Caco-2 (cell line): ENCODE measurements at regions not wholly inside any gene's neighbourhood (a gene's known extent, or its start where the extent isn't known, plus 50 kb on each side); places are given as distances from the start of the nearest gene placed in this dataset.

Experiments used
- BruUV-seq: library from RNA; stranded (reverse); fragments of 400-500 nt; replicated peaks from 2 replicates; lab custom pipeline; 2021; lab: Mats Ljungman, UMichigan
- CTCF ChIA-PET: fragments of 300-600 bp; sonication (Branson Sonifier 250); formaldehyde crosslinking; loops from one replicate; lab custom pipeline; 2022; ENCODE audit warnings: antibody characterized with exemption; lab: Charles Lee
- POLR2A ChIA-PET: fragments of 300-600 bp; sonication (Branson Sonifier 250); formaldehyde crosslinking; loops from one replicate; lab custom pipeline; 2022; ENCODE audit warnings: antibody characterized with exemption; lab: Charles Lee
- DNase-seq, 2 experiments: peaks; one replicate each; pipeline versions ENCODE4 v3.0.0 to v3.0.0-alpha.2; 2020 to 2022
- H3K27me3 ChIP-seq: replicated peaks from 2 replicates; pipeline ENCODE4 v1.6.0; 2011; ENCODE audit warnings: low read length; ENCODE audit not compliant: control insufficient read depth, insufficient read depth
- H3K36me3 ChIP-seq: 2 replicates; pipeline ENCODE4 v1.5.1; 2011; ENCODE audit warnings: low read length; ENCODE audit not compliant: control insufficient read depth, insufficient read depth
- H3K4me1 ChIP-seq: fragments of 250-450 bp; sonication (Bioruptor Pico); 2 replicates; pipeline ENCODE4 v1.5.1; 2020; ENCODE audit warnings: mild to moderate bottlenecking
- H3K4me3 ChIP-seq: 2 replicates; pipeline ENCODE4 v1.5.1; 2011; ENCODE audit warnings: low read depth, mild to moderate bottlenecking, control low read depth, low read length
- H3K9me3 ChIP-seq: fragments of 250-450 bp; sonication (Bioruptor Pico); 2 replicates; pipeline ENCODE4 v1.5.1; 2020; ENCODE audit warnings: mild to moderate bottlenecking, moderate library complexity
- H3K27ac Mint-ChIP-seq: one replicate; pipeline ENCODE4 v1.8.0; 2022; ENCODE audit warnings: mixed read lengths; ENCODE audit not compliant: unreplicated experiment
- H3K27me3 Mint-ChIP-seq: one replicate; pipeline ENCODE4 v1.8.0; 2022; ENCODE audit warnings: mixed read lengths; ENCODE audit not compliant: insufficient read depth, unreplicated experiment
- H3K36me3 Mint-ChIP-seq: one replicate; pipeline ENCODE4 v1.8.0; 2022; ENCODE audit warnings: mild to moderate bottlenecking, mixed read lengths; ENCODE audit not compliant: insufficient read depth, unreplicated experiment
- H3K4me1 Mint-ChIP-seq: one replicate; pipeline ENCODE4 v1.8.0; 2022; ENCODE audit warnings: low read depth, mixed read lengths; ENCODE audit not compliant: unreplicated experiment
- H3K4me3 Mint-ChIP-seq: one replicate; pipeline ENCODE4 v1.8.0; 2022; ENCODE audit warnings: mild to moderate bottlenecking, moderate library complexity, mixed read lengths; ENCODE audit not compliant: unreplicated experiment
- H3K9me3 Mint-ChIP-seq: one replicate; pipeline ENCODE4 v1.8.0; 2022; ENCODE audit warnings: mixed read lengths; ENCODE audit not compliant: unreplicated experiment
- intact Hi-C: fragments of 100-400 bp; cut with micrococcal nuclease; formaldehyde crosslinking; loops from one replicate; pipeline ENCODE4 v1.10.0; 2022; ENCODE audit not compliant: unreplicated experiment
- TF ChIP-seq, protein P1 (sequence below), 2 experiments: fragments of 200-600 bp in 1 of 2; IDR thresholded peaks; 1 replicate in 1 of 2; 2 replicates in 1 of 2; pipeline versions ENCODE4 v1.5.1 to v1.8.0; 2011 to 2022; ENCODE audit warnings: antibody characterized with exemption in 1 of 2, control low read depth in 1 of 2, inconsistent platforms in 1 of 2, low read depth in 1 of 2, low read length in 1 of 2, mild to moderate bottlenecking in 1 of 2, moderate library complexity in 1 of 2; ENCODE audit not compliant: insufficient read depth in 1 of 2, severe bottlenecking in 1 of 2, unreplicated experiment in 1 of 2

- no peaks in the 10 kb centered on the region for H3K36me3 Mint-ChIP-seq
- DNase-seq: no peak
- ChIA-PET CTCF (interaction anchor here (1.0 kb wide), 1 partner anchor 204 kb away, joined by 4 read pairs; no protein-coding TSS in a partner anchor), POLR2A (no interaction called here)
- no peak overlapping the region for H3K4me3 ChIP-seq
- no peaks in the 10 kb centered on the region for H3K9me3 Mint-ChIP-seq
- H3K4me1 Mint-ChIP-seq: no peaks in the 10 kb centered on the region
- TF ChIP-seq, protein P1, sequence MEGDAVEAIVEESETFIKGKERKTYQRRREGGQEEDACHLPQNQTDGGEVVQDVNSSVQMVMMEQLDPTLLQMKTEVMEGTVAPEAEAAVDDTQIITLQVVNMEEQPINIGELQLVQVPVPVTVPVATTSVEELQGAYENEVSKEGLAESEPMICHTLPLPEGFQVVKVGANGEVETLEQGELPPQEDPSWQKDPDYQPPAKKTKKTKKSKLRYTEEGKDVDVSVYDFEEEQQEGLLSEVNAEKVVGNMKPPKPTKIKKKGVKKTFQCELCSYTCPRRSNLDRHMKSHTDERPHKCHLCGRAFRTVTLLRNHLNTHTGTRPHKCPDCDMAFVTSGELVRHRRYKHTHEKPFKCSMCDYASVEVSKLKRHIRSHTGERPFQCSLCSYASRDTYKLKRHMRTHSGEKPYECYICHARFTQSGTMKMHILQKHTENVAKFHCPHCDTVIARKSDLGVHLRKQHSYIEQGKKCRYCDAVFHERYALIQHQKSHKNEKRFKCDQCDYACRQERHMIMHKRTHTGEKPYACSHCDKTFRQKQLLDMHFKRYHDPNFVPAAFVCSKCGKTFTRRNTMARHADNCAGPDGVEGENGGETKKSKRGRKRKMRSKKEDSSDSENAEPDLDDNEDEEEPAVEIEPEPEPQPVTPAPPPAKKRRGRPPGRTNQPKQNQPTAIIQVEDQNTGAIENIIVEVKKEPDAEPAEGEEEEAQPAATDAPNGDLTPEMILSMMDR (IDR thresholded peaks at IDR 0.05; ENCODE audit: insufficient read depth in 1 of 2, low read depth in 1 of 2, low read length in 1 of 2, severe bottlenecking in 1 of 2, unreplicated experiment in 1 of 2): no peak
- H3K9me3 ChIP-seq: no peaks in the 10 kb centered on the region
- no peaks in the 10 kb centered on the region for H3K4me1 ChIP-seq
- no peak overlapping the region for H3K27ac Mint-ChIP-seq
- no peaks in the 10 kb centered on the region for H3K36me3 ChIP-seq
- H3K4me3 Mint-ChIP-seq: no peak overlapping the region
- no TSS peak for BruUV-seq
- no peaks in the 10 kb centered on the region; the same call in none of the 2 replicates for H3K27me3 ChIP-seq
- intact Hi-C loops: loop anchor here (10.0 kb wide), 1 partner anchor 507 kb away; no protein-coding TSS in a partner anchor
- peaks cover 16% of the 10 kb centered on the region for H3K27me3 Mint-ChIP-seq
Measured at GRCh38 chr11:112792070-112792469, 169.2 kb upstream of the NCAM1 start.

DNA sequence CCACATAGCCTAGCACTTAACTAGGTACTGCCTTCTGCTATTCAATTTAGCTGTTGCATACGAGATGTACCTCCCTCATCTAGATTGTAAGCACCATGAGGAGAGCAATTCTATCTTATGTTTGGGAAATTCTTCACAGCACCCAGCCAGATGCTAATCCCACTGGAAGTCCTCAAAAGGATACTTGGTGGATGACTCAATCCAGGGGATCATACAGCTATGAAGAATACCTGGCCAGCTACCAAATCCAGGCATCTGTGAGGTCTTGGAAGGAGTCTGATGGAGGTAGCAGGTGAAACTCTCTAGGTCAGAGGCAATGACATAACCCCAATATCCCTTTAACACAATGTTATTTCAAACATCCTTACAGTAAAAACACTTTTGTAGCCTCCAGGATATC is 167.8 kb upstream of the NCAM1 start:
- no peak for DNase-seq
- no peaks in the 10 kb centered on the region for H3K9me3 Mint-ChIP-seq
- intact Hi-C loops: loop anchor here (10.0 kb wide), 1 partner anchor 509 kb away; no protein-coding TSS in a partner anchor
- H3K27me3 ChIP-seq: no peaks in the 10 kb centered on the region; the same call in none of the 2 replicates
- no peaks in the 10 kb centered on the region for H3K9me3 ChIP-seq
- ChIA-PET CTCF (interaction anchor here (2.7 kb wide), 1 partner anchor 205 kb away, joined by 28 read pairs; no protein-coding TSS in a partner anchor), POLR2A (no interaction called here)
- H3K27ac Mint-ChIP-seq: no peak overlapping the region
- TF ChIP-seq, protein P1 (IDR thresholded peaks at IDR 0.05; ENCODE audit: insufficient read depth in 1 of 2, low read depth in 1 of 2, low read length in 1 of 2, severe bottlenecking in 1 of 2, unreplicated experiment in 1 of 2): no peak
- H3K4me3 ChIP-seq: no peak overlapping the region
- H3K4me3 Mint-ChIP-seq: no peak overlapping the region
- no peaks in the 10 kb centered on the region for H3K36me3 Mint-ChIP-seq
- H3K4me1 Mint-ChIP-seq: no peaks in the 10 kb centered on the region
- peaks cover 12% of the 10 kb centered on the region for H3K27me3 Mint-ChIP-seq
- BruUV-seq: no TSS peak
- H3K36me3 ChIP-seq: no peaks in the 10 kb centered on the region
- no peaks in the 10 kb centered on the region for H3K4me1 ChIP-seq

DNA sequence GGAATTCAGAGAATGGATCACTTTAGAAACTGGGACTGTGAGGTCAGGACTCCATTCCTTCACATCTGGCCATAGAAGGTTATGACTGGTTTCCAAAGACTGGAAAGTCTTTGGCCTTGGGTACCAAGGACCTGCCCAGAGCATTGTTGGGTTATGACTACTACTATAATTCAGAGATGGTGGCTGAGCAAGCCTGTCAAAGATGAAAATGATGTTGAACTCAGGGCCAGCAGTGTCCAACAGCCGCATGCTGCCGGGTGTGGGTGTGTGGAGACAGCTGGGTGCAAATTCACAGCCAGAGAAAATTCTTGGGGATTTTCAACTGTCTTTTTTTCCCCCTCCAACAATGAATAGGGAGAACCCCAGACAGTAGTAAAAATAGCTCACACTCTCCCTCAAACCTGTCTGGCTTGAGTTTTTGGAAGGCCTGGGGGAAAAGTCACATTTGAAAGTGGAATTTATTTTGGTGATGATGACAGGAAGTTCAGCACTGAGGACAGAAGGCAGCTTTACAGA is 166.8 kb upstream of the NCAM1 start:
- Mint-ChIP-seq H3K27ac (no peak overlapping the region), H3K4me3 (no peak overlapping the region), H3K9me3 (no peaks in the 10 kb centered on the region), H3K4me1 (no peaks in the 10 kb centered on the region), H3K36me3 (no peaks in the 10 kb centered on the region), H3K27me3 (peaks cover 19% of the 10 kb centered on the region)
- H3K4me3 ChIP-seq: no peak overlapping the region
- no peaks in the 10 kb centered on the region for H3K36me3 ChIP-seq
- ChIA-PET POLR2A (interaction anchor here (0.6 kb wide), 1 partner anchor 205 kb away, joined by 3 read pairs; no protein-coding TSS in a partner anchor), CTCF (interaction anchor here (0.6 to 2.7 kb wide), 8 partner anchors 11 to 495 kb away, joined by 3 to 28 read pairs (median 4); no protein-coding TSS in a partner anchor)
- no peaks in the 10 kb centered on the region for H3K4me1 ChIP-seq
- intact Hi-C loops: loop anchor here (10.0 kb wide), 1 partner anchor 510 kb away; no protein-coding TSS in a partner anchor
- no peak for DNase-seq
- TF ChIP-seq, protein P1 (IDR thresholded peaks at IDR 0.05; ENCODE audit: insufficient read depth in 1 of 2, low read depth in 1 of 2, low read length in 1 of 2, severe bottlenecking in 1 of 2, unreplicated experiment in 1 of 2): no peak
- H3K9me3 ChIP-seq: no peaks in the 10 kb centered on the region
- peaks cover 2% of the 10 kb centered on the region for H3K27me3 ChIP-seq
- no TSS peak for BruUV-seq
